ENCODE measurements at regions not wholly inside any gene's neighbourhood (a gene's known extent, or its start where the extent isn't known, plus 50 kb on each side); places are given as distances from the start of the nearest gene placed in this dataset.
"Not testable (repeated sequence)": the region's sequence is repeated elsewhere in the genome, so short reads cannot be mapped to it uniquely, and the experiment has no call there.

DNA sequence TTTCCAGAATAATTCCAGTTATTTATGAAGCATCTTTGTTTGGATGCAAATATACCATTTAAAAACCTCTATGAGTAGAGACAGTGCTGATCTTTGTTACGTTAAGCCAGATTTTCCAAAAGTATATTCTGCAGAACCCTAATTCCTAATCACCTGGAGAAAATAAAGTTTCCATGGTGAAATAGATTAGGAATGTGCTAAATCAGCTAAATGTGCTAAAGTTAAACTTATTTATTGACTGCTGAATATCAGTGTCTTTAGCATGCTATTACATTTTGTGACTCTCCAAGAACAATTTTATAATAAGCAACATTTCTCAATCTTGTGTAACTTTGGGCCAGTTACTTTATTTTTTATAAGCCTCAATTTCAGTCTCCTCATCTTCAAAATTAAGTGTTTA, 196.3 kb upstream of the NFIA start:
- no peak for DNase-seq

DNA sequence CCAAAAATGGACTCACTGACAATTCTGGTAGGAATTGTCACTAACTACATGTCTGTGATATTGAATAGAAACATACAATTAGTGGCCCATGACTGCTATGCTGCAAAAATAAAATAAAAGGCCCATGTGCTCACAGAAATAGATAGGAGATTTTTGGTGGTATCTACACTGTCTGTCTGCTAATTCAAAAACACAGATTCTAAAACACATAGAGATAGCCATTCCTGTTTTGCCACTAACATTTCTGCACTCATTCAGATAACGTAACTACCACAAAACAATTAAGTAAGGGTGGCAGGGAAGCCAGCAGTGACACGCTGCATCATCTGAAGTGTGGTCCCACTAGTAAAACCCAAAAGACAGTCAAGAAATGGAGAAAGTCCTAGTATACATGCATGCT, 202.2 kb upstream of the NFIA start:
- DNase-seq = no peak

DNA sequence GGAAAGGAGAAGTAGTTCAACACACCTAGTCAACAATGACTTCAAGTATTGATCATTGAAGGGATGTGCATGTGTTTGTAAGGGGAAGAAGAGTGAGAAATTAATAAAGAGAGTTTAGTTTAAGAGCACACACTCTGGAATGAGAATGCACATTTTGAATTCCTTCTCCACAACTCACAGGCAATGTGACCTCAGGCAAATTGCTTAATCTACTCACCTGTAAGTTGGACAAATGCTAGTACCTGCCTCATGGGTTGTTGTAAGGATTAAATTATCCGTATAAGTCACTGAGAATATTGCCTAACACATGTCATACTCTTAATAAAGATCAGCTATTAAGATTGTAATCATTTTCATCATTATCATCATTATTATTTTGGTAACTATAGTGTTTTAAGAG, 204.0 kb upstream of the NFIA start:
- no peak for DNase-seq

GRCh38 chr1:60877376-60877775, 205.0 kb upstream of the NFIA start:
- DNase-seq = no peak

- no peak for DNase-seq
Measured at GRCh38 chr1:60876952-60877351, 205.4 kb upstream of the NFIA start.

- no peak for DNase-seq
Measured at GRCh38 chr1:60875138-60875537, 207.2 kb upstream of the NFIA start.

GRCh38 chr1:60874718-60875117, 207.6 kb upstream of the NFIA start:
- DNase-seq = no peak

- not testable (repeated sequence) for DNase-seq
Measured at GRCh38 chr1:60873396-60873795, 209.0 kb upstream of the NFIA start.

GRCh38 chr1:60872426-60873054, 209.8 kb upstream of the NFIA start:
- no peak for DNase-seq

GRCh38 chr1:60870269-60870865, 212.0 kb upstream of the NFIA start:
- DNase-seq = no peak

DNA sequence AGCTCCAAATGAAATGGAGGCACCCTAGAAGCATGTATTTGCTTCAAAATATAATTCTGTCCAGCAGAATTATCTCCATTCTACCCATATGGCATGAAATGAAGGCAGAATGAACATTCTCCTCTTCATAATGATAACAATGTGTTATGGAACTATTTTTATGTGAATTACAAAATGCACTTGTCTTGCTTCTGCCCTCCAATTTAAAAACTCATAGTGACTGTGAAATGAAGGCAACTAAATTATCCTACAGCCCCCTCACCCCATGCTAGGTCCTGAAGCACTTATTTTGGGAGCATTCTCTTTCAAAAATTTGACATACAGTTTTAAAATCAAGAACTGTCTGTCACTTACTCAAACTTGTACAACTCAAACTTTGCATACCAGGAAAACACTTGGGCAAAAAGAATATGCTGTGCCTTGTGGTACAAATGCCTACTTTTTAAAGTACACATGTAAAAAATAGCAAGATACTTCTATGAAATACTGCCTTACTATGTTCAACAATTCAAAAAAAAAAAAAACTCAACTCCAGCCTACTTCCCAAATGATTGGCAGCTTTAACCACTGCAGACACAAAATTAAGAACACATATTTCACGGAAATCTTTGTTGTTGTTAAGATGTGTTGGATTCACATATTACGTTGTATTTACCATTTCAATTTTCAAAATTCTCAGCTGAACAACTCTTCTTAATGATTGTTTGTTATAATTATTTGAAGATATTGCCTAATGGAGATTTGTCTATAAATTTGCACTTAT, 213.3 kb upstream of the NFIA start:
- DNase-seq = no peak

DNA sequence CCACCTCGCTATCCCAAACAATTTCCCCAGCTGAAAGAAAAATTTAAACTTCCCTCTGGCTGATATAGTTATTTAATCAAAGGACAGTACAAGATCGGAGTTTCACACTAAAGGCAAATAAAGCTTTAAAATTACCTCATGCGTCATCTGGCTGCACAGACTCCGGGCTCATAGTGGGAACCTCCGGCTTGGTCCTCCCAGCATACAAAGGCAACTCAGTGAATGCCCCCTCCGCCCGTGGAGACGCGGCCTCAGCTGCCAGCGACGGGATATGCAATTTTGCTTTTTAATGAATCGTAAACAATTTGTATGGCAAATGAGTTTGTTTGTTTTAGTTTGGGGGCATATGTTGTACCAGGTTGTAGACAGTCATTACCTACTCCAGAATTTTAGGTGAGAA, 214.6 kb upstream of the NFIA start:
- DNase-seq = no peak

- DNase-seq = no peak
Measured at GRCh38 chr1:60866917-60867531, 215.3 kb upstream of the NFIA start.

- no peak for DNase-seq
Measured at GRCh38 chr1:60866226-60866900, 216.0 kb upstream of the NFIA start.

DNA sequence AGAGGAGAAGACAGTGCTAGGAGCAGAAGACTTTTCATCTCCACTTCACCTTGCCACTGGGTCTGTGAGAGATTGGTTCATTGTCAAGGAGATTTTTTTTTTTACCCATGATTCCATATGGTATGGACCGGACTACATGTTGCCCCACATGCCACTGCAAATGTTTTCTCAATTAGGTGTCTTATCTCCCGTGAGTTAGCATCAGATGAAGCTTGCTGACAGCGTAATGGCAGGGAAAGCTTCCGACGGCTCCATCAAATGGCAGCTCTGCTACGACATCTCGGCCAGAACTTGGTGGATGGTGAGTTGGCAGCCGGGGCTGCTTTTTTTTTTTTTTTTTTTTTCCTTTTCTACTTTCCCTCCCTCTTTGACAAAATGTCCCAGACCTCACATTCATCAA, 217.2 kb upstream of the NFIA start:
- DNase-seq = no peak

GRCh38 chr1:60864722-60865121, 217.6 kb upstream of the NFIA start:
- no peak for DNase-seq

- no peak for DNase-seq
Measured at GRCh38 chr1:60863131-60863530, 219.2 kb upstream of the NFIA start.

DNA sequence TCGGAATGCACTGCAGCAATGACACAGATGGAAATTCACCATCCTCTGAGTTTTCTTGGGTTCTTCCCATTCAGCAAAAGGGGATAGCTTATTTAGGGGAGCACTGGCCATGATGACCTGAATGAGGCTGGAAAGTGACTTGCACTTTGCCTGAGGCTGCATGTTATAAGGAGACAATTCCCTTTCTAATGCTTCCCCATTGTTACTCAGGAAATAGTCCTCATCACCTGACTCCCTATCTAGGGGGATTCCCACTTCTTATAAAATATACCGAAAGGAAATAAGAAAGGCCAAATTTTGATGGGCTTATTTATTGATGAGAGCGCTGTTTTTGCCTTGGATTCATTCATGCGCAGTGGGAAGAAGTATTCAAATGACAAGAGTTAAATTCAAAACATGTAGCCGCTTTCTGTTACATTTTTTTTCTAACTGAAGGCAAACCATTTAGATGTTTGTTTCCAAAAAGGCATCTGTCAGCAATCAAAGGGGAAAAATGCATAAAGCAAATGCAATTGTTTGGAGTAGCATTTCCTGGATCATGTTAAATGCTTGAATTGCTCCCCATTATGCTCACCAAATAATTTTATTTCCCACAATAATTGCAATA, 220.3 kb upstream of the NFIA start:
- no peak for DNase-seq

DNA sequence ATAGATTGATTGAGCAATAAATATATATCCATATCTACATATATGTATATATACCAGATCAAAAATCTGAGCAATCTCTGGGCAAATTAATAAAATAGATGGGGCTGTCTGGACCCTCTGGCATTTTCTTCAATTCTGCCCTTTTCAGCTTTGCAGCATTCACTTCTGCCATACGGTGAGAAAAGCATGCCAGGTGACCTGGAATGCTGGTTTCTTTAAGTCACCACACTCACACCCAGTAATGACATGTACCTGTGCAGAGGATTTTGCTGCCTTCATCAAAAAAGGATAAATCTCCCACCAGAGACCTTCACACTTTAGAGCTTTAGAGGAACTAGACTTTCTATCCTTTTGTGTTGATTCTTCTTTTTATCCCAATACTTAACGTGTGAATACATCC, 223.2 kb upstream of the NFIA start:
- no peak for DNase-seq

GRCh38 chr1:60857851-60858250, 224.5 kb upstream of the NFIA start:
- DNase-seq = no peak

- no peak for DNase-seq
Measured at GRCh38 chr1:60850084-60850483, 232.3 kb upstream of the NFIA start.

GRCh38 chr1:60849401-60849800, 233.0 kb upstream of the NFIA start:
- DNase-seq = no peak

All from stimulated activated CD4-positive, alpha-beta T cell treated with anti-CD3 and anti-CD28 coated beads, Interleukin-2, amount 100 ng/mL, for 48 hours (primary cell).